Prostate gland (tissue), 2 donors: ENCODE measurements at regions not wholly inside any gene's neighbourhood (a gene's known extent, or its start where the extent isn't known, plus 50 kb on each side); places are given as distances from the start of the nearest gene placed in this dataset.

Source experiments
- POLR2A ChIP-seq: fragments of 450-650 bp; IDR thresholded peaks from one replicate; pipeline ENCODE4 v1.6.1; 2016; ENCODE audit warnings: antibody characterized with exemption, mild to moderate bottlenecking
- TF ChIP-seq, protein P1 (sequence below), 4 experiments: fragments of 200-600 bp in 2 of 4; fragments of 450-650 bp in 2 of 4; sonication (generic) in 2 of 4; IDR thresholded peaks; 1 replicate in 3 of 4; 2 replicates in 1 of 4; pipeline ENCODE4 v1.5.1; 2016 to 2019; ENCODE audit warnings: antibody characterized with exemption in 4 of 4, mild to moderate bottlenecking in 2 of 4, moderate library complexity in 2 of 4

DNA sequence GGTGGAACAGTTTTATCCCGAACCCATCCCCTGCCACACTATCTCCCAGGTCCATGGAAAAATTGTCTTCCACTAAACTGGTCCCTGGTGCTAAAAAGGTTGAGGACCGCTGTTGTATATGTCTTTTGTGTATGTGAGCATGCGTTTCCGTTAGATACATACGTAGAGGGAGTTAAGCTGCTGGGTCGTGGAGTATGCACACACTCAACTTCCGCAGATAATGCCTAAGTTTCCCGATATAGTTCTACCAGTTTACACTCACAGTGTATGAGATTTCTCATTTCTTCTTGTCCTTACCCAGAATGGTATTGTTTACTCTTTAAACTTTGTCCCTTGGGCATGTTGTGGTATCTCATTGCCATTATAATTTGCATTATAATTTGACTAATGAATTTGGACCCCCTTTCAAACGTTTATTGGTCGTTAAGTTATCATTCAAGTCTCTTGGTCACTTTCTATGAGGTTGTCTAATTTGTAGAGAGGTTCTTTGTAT lies 50.5 kb upstream of the SCAF8 start:
- TF ChIP-seq, protein P1, sequence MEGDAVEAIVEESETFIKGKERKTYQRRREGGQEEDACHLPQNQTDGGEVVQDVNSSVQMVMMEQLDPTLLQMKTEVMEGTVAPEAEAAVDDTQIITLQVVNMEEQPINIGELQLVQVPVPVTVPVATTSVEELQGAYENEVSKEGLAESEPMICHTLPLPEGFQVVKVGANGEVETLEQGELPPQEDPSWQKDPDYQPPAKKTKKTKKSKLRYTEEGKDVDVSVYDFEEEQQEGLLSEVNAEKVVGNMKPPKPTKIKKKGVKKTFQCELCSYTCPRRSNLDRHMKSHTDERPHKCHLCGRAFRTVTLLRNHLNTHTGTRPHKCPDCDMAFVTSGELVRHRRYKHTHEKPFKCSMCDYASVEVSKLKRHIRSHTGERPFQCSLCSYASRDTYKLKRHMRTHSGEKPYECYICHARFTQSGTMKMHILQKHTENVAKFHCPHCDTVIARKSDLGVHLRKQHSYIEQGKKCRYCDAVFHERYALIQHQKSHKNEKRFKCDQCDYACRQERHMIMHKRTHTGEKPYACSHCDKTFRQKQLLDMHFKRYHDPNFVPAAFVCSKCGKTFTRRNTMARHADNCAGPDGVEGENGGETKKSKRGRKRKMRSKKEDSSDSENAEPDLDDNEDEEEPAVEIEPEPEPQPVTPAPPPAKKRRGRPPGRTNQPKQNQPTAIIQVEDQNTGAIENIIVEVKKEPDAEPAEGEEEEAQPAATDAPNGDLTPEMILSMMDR (IDR thresholded peaks at IDR 0.05), result no peak
- no peak for TF ChIP-seq POLR2A
